ENCODE measurements at regions not wholly inside any gene's neighbourhood (a gene's known extent, or its start where the extent isn't known, plus 50 kb on each side); places are given as distances from the start of the nearest gene placed in this dataset.

DNA sequence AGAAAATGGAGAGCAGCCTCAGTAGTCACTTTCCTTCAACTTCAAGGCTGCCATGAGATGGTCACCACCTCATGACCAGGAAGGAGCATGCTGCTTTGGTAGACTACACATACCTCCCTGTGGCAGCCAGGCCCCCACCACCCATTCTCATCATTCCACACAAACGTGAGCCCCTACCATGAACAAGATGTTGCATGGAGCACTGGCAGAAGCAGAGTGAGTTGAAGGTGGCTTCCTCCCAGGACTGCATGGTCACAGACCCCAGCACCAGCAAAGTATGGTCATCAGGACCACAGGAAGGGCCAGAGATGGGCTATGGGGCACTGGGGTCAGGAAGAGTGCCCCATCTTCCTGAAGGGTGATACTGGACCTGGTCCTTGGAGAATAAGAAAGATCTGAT is 65.5 kb upstream of the FOXE1 start:
- TF ChIP-seq POLR2A (IDR thresholded peaks at IDR 0.05) = no peak
- TF ChIP-seq, protein P1, sequence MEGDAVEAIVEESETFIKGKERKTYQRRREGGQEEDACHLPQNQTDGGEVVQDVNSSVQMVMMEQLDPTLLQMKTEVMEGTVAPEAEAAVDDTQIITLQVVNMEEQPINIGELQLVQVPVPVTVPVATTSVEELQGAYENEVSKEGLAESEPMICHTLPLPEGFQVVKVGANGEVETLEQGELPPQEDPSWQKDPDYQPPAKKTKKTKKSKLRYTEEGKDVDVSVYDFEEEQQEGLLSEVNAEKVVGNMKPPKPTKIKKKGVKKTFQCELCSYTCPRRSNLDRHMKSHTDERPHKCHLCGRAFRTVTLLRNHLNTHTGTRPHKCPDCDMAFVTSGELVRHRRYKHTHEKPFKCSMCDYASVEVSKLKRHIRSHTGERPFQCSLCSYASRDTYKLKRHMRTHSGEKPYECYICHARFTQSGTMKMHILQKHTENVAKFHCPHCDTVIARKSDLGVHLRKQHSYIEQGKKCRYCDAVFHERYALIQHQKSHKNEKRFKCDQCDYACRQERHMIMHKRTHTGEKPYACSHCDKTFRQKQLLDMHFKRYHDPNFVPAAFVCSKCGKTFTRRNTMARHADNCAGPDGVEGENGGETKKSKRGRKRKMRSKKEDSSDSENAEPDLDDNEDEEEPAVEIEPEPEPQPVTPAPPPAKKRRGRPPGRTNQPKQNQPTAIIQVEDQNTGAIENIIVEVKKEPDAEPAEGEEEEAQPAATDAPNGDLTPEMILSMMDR (IDR thresholded peaks at IDR 0.05) = no peak

All from breast epithelium (tissue), 3 donors.